ENCODE measurements at regions not wholly inside any gene's neighbourhood (a gene's known extent, or its start where the extent isn't known, plus 50 kb on each side); places are given as distances from the start of the nearest gene placed in this dataset.

DNA sequence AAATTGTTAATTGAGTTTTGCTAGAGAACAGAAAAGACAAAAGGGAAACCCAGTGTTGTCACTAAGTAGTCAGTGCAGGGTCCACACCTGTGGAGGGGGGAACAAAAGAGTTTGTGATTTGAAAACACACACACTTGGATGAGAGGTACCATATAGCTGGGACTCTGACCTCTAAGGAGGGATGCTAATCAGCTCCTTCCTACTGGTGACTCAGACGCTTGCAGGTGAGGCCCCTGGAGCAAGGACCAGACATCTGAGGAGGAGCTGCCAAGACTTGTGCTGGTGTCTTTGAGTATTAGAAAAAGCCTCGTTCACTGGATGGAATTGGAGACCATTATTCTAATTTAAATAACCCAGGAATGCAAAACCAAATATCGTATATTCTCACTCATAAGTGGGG lies 146.4 kb upstream of the MAP2 start:
- TF ChIP-seq EGR1 (IDR thresholded peaks at IDR 0.05; ENCODE audit: borderline replicate concordance, low read depth, low read length), result no peak
- TF ChIP-seq, protein P1, sequence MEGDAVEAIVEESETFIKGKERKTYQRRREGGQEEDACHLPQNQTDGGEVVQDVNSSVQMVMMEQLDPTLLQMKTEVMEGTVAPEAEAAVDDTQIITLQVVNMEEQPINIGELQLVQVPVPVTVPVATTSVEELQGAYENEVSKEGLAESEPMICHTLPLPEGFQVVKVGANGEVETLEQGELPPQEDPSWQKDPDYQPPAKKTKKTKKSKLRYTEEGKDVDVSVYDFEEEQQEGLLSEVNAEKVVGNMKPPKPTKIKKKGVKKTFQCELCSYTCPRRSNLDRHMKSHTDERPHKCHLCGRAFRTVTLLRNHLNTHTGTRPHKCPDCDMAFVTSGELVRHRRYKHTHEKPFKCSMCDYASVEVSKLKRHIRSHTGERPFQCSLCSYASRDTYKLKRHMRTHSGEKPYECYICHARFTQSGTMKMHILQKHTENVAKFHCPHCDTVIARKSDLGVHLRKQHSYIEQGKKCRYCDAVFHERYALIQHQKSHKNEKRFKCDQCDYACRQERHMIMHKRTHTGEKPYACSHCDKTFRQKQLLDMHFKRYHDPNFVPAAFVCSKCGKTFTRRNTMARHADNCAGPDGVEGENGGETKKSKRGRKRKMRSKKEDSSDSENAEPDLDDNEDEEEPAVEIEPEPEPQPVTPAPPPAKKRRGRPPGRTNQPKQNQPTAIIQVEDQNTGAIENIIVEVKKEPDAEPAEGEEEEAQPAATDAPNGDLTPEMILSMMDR (IDR thresholded peaks at IDR 0.05; ENCODE audit: control extremely low read depth in 1 of 3, insufficient read depth in 1 of 3, low read depth in 1 of 3, low read length in 3 of 3), result no peak
- TF ChIP-seq, protein P2, sequence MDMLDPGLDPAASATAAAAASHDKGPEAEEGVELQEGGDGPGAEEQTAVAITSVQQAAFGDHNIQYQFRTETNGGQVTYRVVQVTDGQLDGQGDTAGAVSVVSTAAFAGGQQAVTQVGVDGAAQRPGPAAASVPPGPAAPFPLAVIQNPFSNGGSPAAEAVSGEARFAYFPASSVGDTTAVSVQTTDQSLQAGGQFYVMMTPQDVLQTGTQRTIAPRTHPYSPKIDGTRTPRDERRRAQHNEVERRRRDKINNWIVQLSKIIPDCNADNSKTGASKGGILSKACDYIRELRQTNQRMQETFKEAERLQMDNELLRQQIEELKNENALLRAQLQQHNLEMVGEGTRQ (IDR thresholded peaks at IDR 0.05; ENCODE audit: low read length), result no peak
- no peak for TF ChIP-seq ZNF274 (IDR thresholded peaks at IDR 0.05; ENCODE audit: borderline replicate concordance, extremely low read depth, low read length)
- TF ChIP-seq GTF2F1 (IDR thresholded peaks at IDR 0.05; ENCODE audit: borderline replicate concordance, low read depth, low read length), result no peak
- TF ChIP-seq NRF1 (IDR thresholded peaks at IDR 0.05; ENCODE audit: low read depth, low read length), result no peak
- no peak for TF ChIP-seq SUZ12 (IDR thresholded peaks at IDR 0.05; ENCODE audit: low read length)
- no peak for TF ChIP-seq EZH2 (IDR thresholded peaks at IDR 0.05; ENCODE audit: low read depth, low read length, severe bottlenecking)
- no peak for TF ChIP-seq SP2 (IDR thresholded peaks at IDR 0.05; ENCODE audit: low read length)
- no peak for TF ChIP-seq POLR2A (IDR thresholded peaks at IDR 0.05; ENCODE audit: control extremely low read depth in 1 of 2, low read depth in 2 of 2, low read length in 2 of 2)
- TF ChIP-seq NANOG (IDR thresholded peaks at IDR 0.05; ENCODE audit: insufficient read depth, low read depth, low read length, poor library complexity, severe bottlenecking), result no peak
